ENCODE measurements at regions not wholly inside any gene's neighbourhood (a gene's known extent, or its start where the extent isn't known, plus 50 kb on each side); places are given as distances from the start of the nearest gene placed in this dataset.
"Not testable (repeated sequence)": the region's sequence is repeated elsewhere in the genome, so short reads cannot be mapped to it uniquely, and the experiment has no call there.

DNA sequence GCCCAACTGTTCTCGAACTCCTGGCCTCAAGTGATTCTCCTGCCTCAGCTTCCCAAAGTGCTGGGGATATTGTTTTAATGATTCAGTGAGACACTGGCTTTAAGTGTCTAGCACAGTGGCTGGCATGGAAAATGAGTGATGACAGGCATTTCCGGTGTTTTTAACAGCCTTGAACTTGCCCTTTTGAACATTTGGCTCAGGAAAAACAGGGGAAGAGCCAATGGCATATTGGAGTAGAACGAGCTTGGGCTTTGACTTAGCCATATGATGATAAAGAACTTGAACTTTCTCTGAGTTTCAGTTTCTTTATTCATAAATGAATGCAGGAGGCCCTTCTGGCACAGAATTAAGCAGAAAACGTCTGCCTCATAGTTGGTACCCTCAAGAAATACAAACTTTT lies 145.0 kb upstream of the HS3ST4 start:
- DNase-seq = no peak
- H3K27ac ChIP-seq = no peak overlapping the region
- H3K4me1 ChIP-seq = no peaks in the 10 kb centered on the region
- intact Hi-C loops (cut with DNase I; ENCODE audit: low total_unique reads) (no loop called here), in situ Hi-C loops (cut with MboI; ENCODE audit: low sequenced_read_pairs in 4 of 4) (no loop called here)
- H3K9me3 ChIP-seq = no peaks in the 10 kb centered on the region
- TF ChIP-seq POLR2A (IDR thresholded peaks at IDR 0.05) (no peak), CTCF (IDR thresholded peaks at IDR 0.05 in 4 of 5, conservative IDR thresholded peaks at IDR 0.05 in 1 of 5) (no peak)
- H3K4me3 ChIP-seq = no peak overlapping the region
- no peak for ATAC-seq
- H3K36me3 ChIP-seq = no peaks in the 10 kb centered on the region
- H3K27me3 ChIP-seq = no peaks in the 10 kb centered on the region

DNA sequence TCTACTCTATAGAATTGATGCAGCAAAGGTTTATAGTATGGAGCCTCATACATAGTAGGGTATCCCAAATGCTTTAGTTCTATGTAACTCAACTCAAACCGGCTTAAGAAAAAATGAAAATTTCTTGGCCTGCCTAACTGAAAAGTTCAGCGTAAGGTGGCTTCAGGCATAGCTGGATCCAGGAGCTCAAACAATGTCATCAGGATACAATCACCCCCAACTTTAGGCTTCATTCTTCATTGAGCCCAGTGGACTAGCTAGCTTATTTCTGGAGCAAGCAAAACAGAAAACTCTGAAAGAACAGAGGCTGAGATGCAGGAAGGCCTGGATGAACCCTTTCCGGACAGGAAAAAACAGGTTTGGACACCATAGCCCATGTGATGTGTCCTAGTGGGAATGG lies 147.5 kb upstream of the HS3ST4 start:
- no peak for TF ChIP-seq POLR2A (IDR thresholded peaks at IDR 0.05)
- TF ChIP-seq CTCF (IDR thresholded peaks at IDR 0.05 in 4 of 5, conservative IDR thresholded peaks at IDR 0.05 in 1 of 5) = no peak
- ATAC-seq = no peak
- DNase-seq = no peak
- Histone ChIP-seq H3K4me1 (no peaks in the 10 kb centered on the region), H3K27me3 (no peaks in the 10 kb centered on the region), H3K27ac (no peak overlapping the region), H3K9me3 (no peaks in the 10 kb centered on the region), H3K4me3 (no peak overlapping the region), H3K36me3 (no peaks in the 10 kb centered on the region)
- intact Hi-C loops (cut with DNase I; ENCODE audit: low total_unique reads) = no loop called here
- in situ Hi-C loops (cut with MboI; ENCODE audit: low sequenced_read_pairs in 4 of 4) = no loop called here

GRCh38 chr16:25542306-25542705 lies 149.5 kb upstream of the HS3ST4 start:
- intact Hi-C loops (cut with DNase I; ENCODE audit: low total_unique reads) (no loop called here), in situ Hi-C loops (cut with MboI; ENCODE audit: low sequenced_read_pairs in 4 of 4) (no loop called here)
- TF ChIP-seq CTCF (IDR thresholded peaks at IDR 0.05 in 4 of 5, conservative IDR thresholded peaks at IDR 0.05 in 1 of 5) (no peak), POLR2A (IDR thresholded peaks at IDR 0.05) (no peak)
- no peak for DNase-seq
- Histone ChIP-seq H3K4me1 (no peaks in the 10 kb centered on the region), H3K27ac (no peak overlapping the region), H3K9me3 (no peaks in the 10 kb centered on the region), H3K36me3 (no peaks in the 10 kb centered on the region), H3K27me3 (no peaks in the 10 kb centered on the region), H3K4me3 (no peak overlapping the region)
- no peak for ATAC-seq

- in situ Hi-C loops (cut with MboI; ENCODE audit: low sequenced_read_pairs in 4 of 4); H3K27ac ChIP-seq; intact Hi-C loops (cut with DNase I; ENCODE audit: low total_unique reads); H3K36me3 ChIP-seq; H3K4me3 ChIP-seq; H3K27me3 ChIP-seq; DNase-seq; H3K9me3 ChIP-seq; ATAC-seq; H3K4me1 ChIP-seq: not testable (repeated sequence)
Measured at GRCh38 chr16:25539767-25540166, 152.0 kb upstream of the HS3ST4 start.

GRCh38 chr16:25523183-25523582 lies 168.6 kb upstream of the HS3ST4 start:
- no peaks in the 10 kb centered on the region for H3K4me1 ChIP-seq
- TF ChIP-seq POLR2A (IDR thresholded peaks at IDR 0.05) (no peak), CTCF (IDR thresholded peaks at IDR 0.05 in 4 of 5, conservative IDR thresholded peaks at IDR 0.05 in 1 of 5) (no peak)
- in situ Hi-C loops (cut with MboI; ENCODE audit: low sequenced_read_pairs in 4 of 4) (no loop called here), intact Hi-C loops (cut with DNase I; ENCODE audit: low total_unique reads) (no loop called here)
- no peaks in the 10 kb centered on the region for H3K27me3 ChIP-seq
- H3K4me3 ChIP-seq = no peak overlapping the region
- H3K36me3 ChIP-seq = no peaks in the 10 kb centered on the region
- DNase-seq (no peak), ATAC-seq (no peak)
- H3K27ac ChIP-seq = no peak overlapping the region
- H3K9me3 ChIP-seq = no peaks in the 10 kb centered on the region

All from gastrocnemius medialis (tissue), 4 donors.